SK-N-SH (cell line): ENCODE measurements at regions not wholly inside any gene's neighbourhood (a gene's known extent, or its start where the extent isn't known, plus 50 kb on each side); places are given as distances from the start of the nearest gene placed in this dataset.

Experiments used
- CTCF ChIA-PET: fragments of 300-600, 350-600 bp; formaldehyde crosslinking; extraction: SDS; loops from one replicate; lab custom pipeline; 2021; lab: Yijun Ruan, JAX
- POLR2A ChIA-PET: fragments of 350-600 bp; sonication (Branson Sonifier 250); formaldehyde crosslinking; extraction: SDS; loops from one replicate; lab custom pipeline; 2020; ENCODE audit warnings: antibody characterized with exemption, inconsistent platforms; lab: Yijun Ruan, JAX
- DNase-seq: peaks from one replicate; pipeline ENCODE4 v3.0.0; 2012
- H2AFZ ChIP-seq: fragments of 200-600 bp; sonication (generic); 2 replicates; pipeline ENCODE4 v1.8.1; 2016; ENCODE audit warnings: antibody characterized with exemption, mild to moderate bottlenecking, low read depth
- H3F3A ChIP-seq: fragments of 200-600 bp; sonication (generic); replicated peaks from 2 replicates; pipeline ENCODE3; 2016; ENCODE audit warnings: antibody characterized with exemption, mild to moderate bottlenecking; ENCODE audit not compliant: insufficient read depth
- H3K27ac ChIP-seq, 2 experiments: fragments of 200-500 bp in 1 of 2; fragments of 200-600 bp in 1 of 2; sonication (Bioruptor generic) in 1 of 2; sonication (generic), shearing (Covaris generic) in 1 of 2; 2 replicates each; pipeline versions ENCODE4 v1.5.1 to v1.6.1; 2014 to 2016; ENCODE audit warnings: low read depth in 2 of 2, inconsistent platforms in 1 of 2, low read length in 1 of 2, mild to moderate bottlenecking in 1 of 2, mixed read lengths in 1 of 2
- H3K27me3 ChIP-seq: fragments of 200-600 bp; sonication (generic), shearing (Covaris generic); 2 replicates; pipeline ENCODE4 v1.6.1; 2016; ENCODE audit warnings: mixed run types; ENCODE audit not compliant: insufficient read depth
- H3K36me3 ChIP-seq, 2 experiments: fragments of 200-500 bp in 1 of 2; fragments of 200-600 bp in 1 of 2; sonication (Bioruptor generic) in 1 of 2; sonication (generic) in 1 of 2; replicated peaks in 1 of 2; 2 replicates each; pipeline versions ENCODE3 to v1.5.1; 2014 to 2016; ENCODE audit warnings: low read length in 1 of 2, mild to moderate bottlenecking in 1 of 2; ENCODE audit not compliant: insufficient read depth in 2 of 2, control insufficient read depth in 1 of 2
- H3K4me1 ChIP-seq, 2 experiments: fragments of 200-500 bp in 1 of 2; fragments of 200-600 bp in 1 of 2; sonication (Bioruptor generic) in 1 of 2; sonication (generic), shearing (Covaris generic) in 1 of 2; 2 replicates each; pipeline versions ENCODE4 v1.5.1 to v1.6.1; 2014 to 2016; ENCODE audit warnings: low read depth in 1 of 2, low read length in 1 of 2, mixed run types in 1 of 2; ENCODE audit not compliant: insufficient read depth in 2 of 2, control insufficient read depth in 1 of 2
- H3K4me2 ChIP-seq: fragments of 200-600 bp; sonication (generic), shearing (Covaris generic); 2 replicates; pipeline ENCODE4 v1.6.1; 2017; ENCODE audit warnings: mixed run types
- H3K4me3 ChIP-seq, 2 experiments: fragments of 200-500 bp in 1 of 2; fragments of 200-600 bp in 1 of 2; sonication (Bioruptor generic) in 1 of 2; sonication (generic), shearing (Covaris generic) in 1 of 2; 2 replicates each; pipeline versions ENCODE4 v1.5.1 to v1.8.1; 2014 to 2016; ENCODE audit warnings: low read depth in 2 of 2, inconsistent platforms in 1 of 2, low read length in 1 of 2, mild to moderate bottlenecking in 1 of 2, mixed read lengths in 1 of 2, moderate library complexity in 1 of 2
- H3K79me2 ChIP-seq: fragments of 200-600 bp; sonication (generic); 2 replicates; pipeline ENCODE4 v1.8.1; 2017; ENCODE audit warnings: mild to moderate bottlenecking; ENCODE audit not compliant: insufficient read depth
- H3K9ac ChIP-seq: fragments of 200-600 bp; sonication (generic); 2 replicates; pipeline ENCODE4 v1.6.1; 2017; ENCODE audit warnings: mixed run types
- H3K9me2 ChIP-seq: fragments of 200-600 bp; sonication (generic); 2 replicates; pipeline ENCODE4 v1.6.1; 2017; ENCODE audit warnings: mixed run types
- H3K9me3 ChIP-seq: fragments of 200-600 bp; sonication (generic); 2 replicates; pipeline ENCODE4 v1.6.1; 2017; ENCODE audit warnings: mixed run types, mild to moderate bottlenecking, moderate library complexity
- H4K20me1 ChIP-seq: fragments of 200-600 bp; sonication (generic); 2 replicates; pipeline ENCODE4 v1.6.1; 2017; ENCODE audit warnings: mild to moderate bottlenecking, mixed run types; ENCODE audit not compliant: insufficient read depth
- EZH2phosphoT487 ChIP-seq: fragments of 200-600 bp; sonication (generic); IDR thresholded peaks from 2 replicates; pipeline ENCODE4 v1.6.1; 2017; ENCODE audit warnings: low read depth, mixed run types, mild to moderate bottlenecking, antibody characterized with exemption, moderate library complexity, borderline replicate concordance
- GABPA ChIP-seq: IDR thresholded peaks from 2 replicates; pipeline ENCODE4 v1.4.0; 2012; ENCODE audit warnings: low read depth, mild to moderate bottlenecking
- MAX ChIP-seq: IDR thresholded peaks from 2 replicates; pipeline ENCODE4 v1.4.0; 2012; ENCODE audit warnings: low read depth
- NFIC ChIP-seq: IDR thresholded peaks from 2 replicates; pipeline ENCODE4 v1.4.0; 2012; ENCODE audit warnings: borderline replicate concordance
- NRF1 ChIP-seq: IDR thresholded peaks from 2 replicates; pipeline ENCODE4 v1.6.1; 2012; ENCODE audit warnings: low read depth, mild to moderate bottlenecking, low read length
- POLR2AphosphoS5 ChIP-seq: IDR thresholded peaks from 2 replicates; pipeline ENCODE4 v1.6.1; 2012; ENCODE audit warnings: low read depth, low read length
- SMC3 ChIP-seq: IDR thresholded peaks from 2 replicates; pipeline ENCODE4 v1.6.1; 2012; ENCODE audit warnings: low read depth, low read length, improper control_type of control experiment
- TEAD4 ChIP-seq: IDR thresholded peaks from 2 replicates; pipeline ENCODE4 v1.4.0; 2012; ENCODE audit warnings: mild to moderate bottlenecking, borderline replicate concordance; ENCODE audit not compliant: insufficient read depth
- WGBS: methylation state at CpG from one replicate; pipeline ENCODE4 v1.1.6; 2017; ENCODE audit warnings: low lambda C conversion rate; 5-methylcytosine and 5-hydroxymethylcytosine counted together
- TF ChIP-seq, protein P1 (sequence below): IDR thresholded peaks from 2 replicates; pipeline ENCODE4 v1.4.0; 2012; ENCODE audit warnings: low read depth, borderline replicate concordance
- TF ChIP-seq, protein P2 (sequence below): IDR thresholded peaks from 2 replicates; pipeline ENCODE4 v1.6.1; 2012; ENCODE audit warnings: mild to moderate bottlenecking, low read depth, low read length, moderate library complexity
- TF ChIP-seq, protein P3 (sequence below): fragments of 150-350 bp; IDR thresholded peaks from 2 replicates; pipeline ENCODE4 v1.6.1; 2017; ENCODE audit warnings: antibody characterized with exemption, low read length, low read depth, borderline replicate concordance

- Histone ChIP-seq H3K9me2 (no peaks in the 10 kb centered on the region), H3F3A (no peaks in the 10 kb centered on the region), H3K4me3 (no peak overlapping the region), H3K36me3 (no peaks in the 10 kb centered on the region), H3K27me3 (no peaks in the 10 kb centered on the region), H3K79me2 (no peaks in the 10 kb centered on the region), H3K27ac (no peak overlapping the region), H3K9ac (no peak overlapping the region), H2AFZ (no peak overlapping the region), H3K9me3 (no peaks in the 10 kb centered on the region), H3K4me2 (no peak overlapping the region), H4K20me1 (no peaks in the 10 kb centered on the region), H3K4me1 (no peaks in the 10 kb centered on the region)
- CTCF ChIA-PET, result no interaction called here
- DNase-seq, result no peak
- TF ChIP-seq, protein P1, sequence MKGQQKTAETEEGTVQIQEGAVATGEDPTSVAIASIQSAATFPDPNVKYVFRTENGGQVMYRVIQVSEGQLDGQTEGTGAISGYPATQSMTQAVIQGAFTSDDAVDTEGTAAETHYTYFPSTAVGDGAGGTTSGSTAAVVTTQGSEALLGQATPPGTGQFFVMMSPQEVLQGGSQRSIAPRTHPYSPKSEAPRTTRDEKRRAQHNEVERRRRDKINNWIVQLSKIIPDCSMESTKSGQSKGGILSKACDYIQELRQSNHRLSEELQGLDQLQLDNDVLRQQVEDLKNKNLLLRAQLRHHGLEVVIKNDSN, result no peak
- POLR2A ChIA-PET, result no interaction called here
- WGBS, result 0% methylated on average over 3 of the region's 4 CpGs
Measured at GRCh38 chr5:113871972-113872371, 358.5 kb downstream of the YTHDC2 start.

GRCh38 chr5:113875096-113875495 lies 361.6 kb downstream of the YTHDC2 start:
- no peak for TF ChIP-seq NRF1
- TF ChIP-seq, protein P2, sequence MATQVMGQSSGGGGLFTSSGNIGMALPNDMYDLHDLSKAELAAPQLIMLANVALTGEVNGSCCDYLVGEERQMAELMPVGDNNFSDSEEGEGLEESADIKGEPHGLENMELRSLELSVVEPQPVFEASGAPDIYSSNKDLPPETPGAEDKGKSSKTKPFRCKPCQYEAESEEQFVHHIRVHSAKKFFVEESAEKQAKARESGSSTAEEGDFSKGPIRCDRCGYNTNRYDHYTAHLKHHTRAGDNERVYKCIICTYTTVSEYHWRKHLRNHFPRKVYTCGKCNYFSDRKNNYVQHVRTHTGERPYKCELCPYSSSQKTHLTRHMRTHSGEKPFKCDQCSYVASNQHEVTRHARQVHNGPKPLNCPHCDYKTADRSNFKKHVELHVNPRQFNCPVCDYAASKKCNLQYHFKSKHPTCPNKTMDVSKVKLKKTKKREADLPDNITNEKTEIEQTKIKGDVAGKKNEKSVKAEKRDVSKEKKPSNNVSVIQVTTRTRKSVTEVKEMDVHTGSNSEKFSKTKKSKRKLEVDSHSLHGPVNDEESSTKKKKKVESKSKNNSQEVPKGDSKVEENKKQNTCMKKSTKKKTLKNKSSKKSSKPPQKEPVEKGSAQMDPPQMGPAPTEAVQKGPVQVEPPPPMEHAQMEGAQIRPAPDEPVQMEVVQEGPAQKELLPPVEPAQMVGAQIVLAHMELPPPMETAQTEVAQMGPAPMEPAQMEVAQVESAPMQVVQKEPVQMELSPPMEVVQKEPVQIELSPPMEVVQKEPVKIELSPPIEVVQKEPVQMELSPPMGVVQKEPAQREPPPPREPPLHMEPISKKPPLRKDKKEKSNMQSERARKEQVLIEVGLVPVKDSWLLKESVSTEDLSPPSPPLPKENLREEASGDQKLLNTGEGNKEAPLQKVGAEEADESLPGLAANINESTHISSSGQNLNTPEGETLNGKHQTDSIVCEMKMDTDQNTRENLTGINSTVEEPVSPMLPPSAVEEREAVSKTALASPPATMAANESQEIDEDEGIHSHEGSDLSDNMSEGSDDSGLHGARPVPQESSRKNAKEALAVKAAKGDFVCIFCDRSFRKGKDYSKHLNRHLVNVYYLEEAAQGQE, result no peak
- no peak for TF ChIP-seq GABPA
- no peak for TF ChIP-seq POLR2AphosphoS5
- TF ChIP-seq, protein P3, sequence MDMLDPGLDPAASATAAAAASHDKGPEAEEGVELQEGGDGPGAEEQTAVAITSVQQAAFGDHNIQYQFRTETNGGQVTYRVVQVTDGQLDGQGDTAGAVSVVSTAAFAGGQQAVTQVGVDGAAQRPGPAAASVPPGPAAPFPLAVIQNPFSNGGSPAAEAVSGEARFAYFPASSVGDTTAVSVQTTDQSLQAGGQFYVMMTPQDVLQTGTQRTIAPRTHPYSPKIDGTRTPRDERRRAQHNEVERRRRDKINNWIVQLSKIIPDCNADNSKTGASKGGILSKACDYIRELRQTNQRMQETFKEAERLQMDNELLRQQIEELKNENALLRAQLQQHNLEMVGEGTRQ, result no peak
- no peak for TF ChIP-seq EZH2phosphoT487
- no peak for TF ChIP-seq TEAD4
- no peak for TF ChIP-seq NFIC
- no peak for TF ChIP-seq SMC3
- no peak for TF ChIP-seq MAX
- ChIA-PET POLR2A (no interaction called here), CTCF (no interaction called here)
- Histone ChIP-seq H3F3A (no peaks in the 10 kb centered on the region), H3K4me1 (no peaks in the 10 kb centered on the region), H3K9me3 (no peaks in the 10 kb centered on the region), H3K79me2 (no peaks in the 10 kb centered on the region), H3K4me2 (no peak overlapping the region), H3K36me3 (no peaks in the 10 kb centered on the region), H2AFZ (no peak overlapping the region), H3K9me2 (no peaks in the 10 kb centered on the region), H4K20me1 (no peaks in the 10 kb centered on the region), H3K27ac (no peak overlapping the region), H3K27me3 (no peaks in the 10 kb centered on the region), H3K4me3 (no peak overlapping the region), H3K9ac (no peak overlapping the region)
- no peak for DNase-seq
- WGBS, result 2% methylated on average over 2 of the region's 2 CpGs
